Keratinocyte (primary cell): ENCODE measurements at regions not wholly inside any gene's neighbourhood (a gene's known extent, or its start where the extent isn't known, plus 50 kb on each side); places are given as distances from the start of the nearest gene placed in this dataset.

Experiments
- DNase-seq: peaks from one replicate; pipeline ENCODE4 v3.0.0-alpha.2; 2011; ENCODE audit warnings: low read depth, missing footprints, low spot score
- FAIRE-seq: peaks from 2 replicates; lab custom pipeline; 2011; peaks lifted over from hg19 to GRCh38; lab: Jason Lieb, UNC
- H2AFZ ChIP-seq: 2 replicates; pipeline ENCODE4 v1.6.0; 2012; ENCODE audit warnings: low read length, control low read depth, inconsistent platforms; ENCODE audit not compliant: control insufficient read depth
- H3K27ac ChIP-seq: 2 replicates; pipeline ENCODE4 v1.5.1; 2011; ENCODE audit warnings: low read length; ENCODE audit not compliant: control insufficient read depth, insufficient read depth
- H3K27me3 ChIP-seq: 3 replicates; pipeline ENCODE4 v1.6.0; 2011; ENCODE audit warnings: low read length; ENCODE audit not compliant: control insufficient read depth, insufficient read depth; ENCODE audit errors: extremely low read depth
- H3K36me3 ChIP-seq, 2 experiments: 2 replicates in 1 of 2; 3 replicates in 1 of 2; pipeline ENCODE4 v1.5.1; 2011; ENCODE audit warnings: low read length in 2 of 2, mild to moderate bottlenecking in 1 of 2; ENCODE audit not compliant: control insufficient read depth in 2 of 2, insufficient read depth in 2 of 2; ENCODE audit errors: extremely low read depth in 1 of 2
- H3K4me1 ChIP-seq: 3 replicates; pipeline ENCODE4 v1.5.1; 2011; ENCODE audit warnings: low read length; ENCODE audit not compliant: control insufficient read depth, insufficient read depth; ENCODE audit errors: extremely low read depth
- H3K4me2 ChIP-seq: 3 replicates; pipeline ENCODE4 v1.6.0; 2011; ENCODE audit warnings: low read depth, low read length; ENCODE audit not compliant: control insufficient read depth, insufficient read depth; ENCODE audit errors: extremely low read depth
- H3K4me3 ChIP-seq, 3 experiments: fragments of 200-600 bp in 1 of 3; sonication (generic) in 1 of 3; 2 replicates in 2 of 3; 3 replicates in 1 of 3; pipeline ENCODE4 v1.5.1; 2011 to 2016; ENCODE audit warnings: low read length in 3 of 3, mild to moderate bottlenecking in 3 of 3, control low read depth in 2 of 3, inconsistent platforms in 1 of 3, low read depth in 1 of 3, mixed read lengths in 1 of 3, mixed run types in 1 of 3, moderate library complexity in 1 of 3; ENCODE audit not compliant: control insufficient read depth in 2 of 3, insufficient read depth in 2 of 3; ENCODE audit errors: extremely low read depth in 1 of 3
- H3K79me2 ChIP-seq: 2 replicates; pipeline ENCODE4 v1.6.0; 2012; ENCODE audit warnings: low read length; ENCODE audit not compliant: control insufficient read depth, insufficient read depth
- H3K9ac ChIP-seq: 3 replicates; pipeline ENCODE4 v1.6.0; 2011; ENCODE audit warnings: low read length; ENCODE audit not compliant: control insufficient read depth, insufficient read depth; ENCODE audit errors: extremely low read depth
- H3K9me1 ChIP-seq: 3 replicates; pipeline ENCODE4 v1.6.0; 2011; ENCODE audit warnings: low read length; ENCODE audit not compliant: control insufficient read depth, insufficient read depth; ENCODE audit errors: extremely low read depth
- H3K9me3 ChIP-seq: 2 replicates; pipeline ENCODE4 v1.5.1; 2012; ENCODE audit warnings: low read depth, low read length; ENCODE audit not compliant: control insufficient read depth
- H4K20me1 ChIP-seq: 3 replicates; pipeline ENCODE4 v1.6.0; 2011; ENCODE audit warnings: low read length; ENCODE audit not compliant: control insufficient read depth, insufficient read depth; ENCODE audit errors: extremely low read depth
- CTCF ChIP-seq, 3 experiments: IDR thresholded peaks in 1 of 3; conservative IDR thresholded peaks in 1 of 3; optimal IDR thresholded peaks in 1 of 3; 2 replicates in 2 of 3; 3 replicates in 1 of 3; pipeline versions ENCODE3 to v1.5.1; 2011; ENCODE audit warnings: low read length in 3 of 3, mild to moderate bottlenecking in 3 of 3, moderate library complexity in 2 of 3, control low read depth in 1 of 3, inconsistent platforms in 1 of 3; ENCODE audit not compliant: insufficient read depth in 2 of 3; ENCODE audit errors: extremely low read depth in 1 of 3
- EZH2 ChIP-seq: IDR thresholded peaks from one replicate; pipeline ENCODE4 v1.6.1; 2012; ENCODE audit warnings: inconsistent platforms, mild to moderate bottlenecking, low read length, moderate library complexity
- dilution Hi-C: fragments of 300-500 bp; cut with MboI; formaldehyde crosslinking; loops from one replicate; pipeline ENCODE4 v1.7.0; 2020; ENCODE audit warnings: low sequenced_read_pairs; ENCODE audit not compliant: extremely low pct_ligation_motif_present

DNA sequence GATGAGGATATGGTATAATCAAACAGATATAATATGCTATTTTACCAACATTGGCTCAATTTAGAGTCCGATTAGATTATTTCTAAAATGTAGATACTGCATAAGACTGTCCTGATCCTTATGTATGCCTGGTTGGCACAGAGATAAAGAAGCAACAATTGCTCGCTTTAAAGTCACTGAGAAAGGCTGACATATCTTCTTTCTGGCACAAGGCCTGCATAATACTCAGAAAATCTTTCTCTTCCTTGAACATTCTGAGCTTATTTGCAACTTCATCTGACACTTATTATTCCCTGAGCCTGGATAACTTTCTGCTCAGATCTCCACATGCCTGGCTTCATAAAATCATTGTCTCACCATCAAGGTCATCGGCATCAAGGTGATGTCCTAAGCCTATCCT lies 219.3 kb upstream of the CDH9 start:
- no peaks in the 10 kb centered on the region for H3K36me3 ChIP-seq
- H3K4me3 ChIP-seq, result no peak overlapping the region
- TF ChIP-seq EZH2, result no peak
- no peak for TF ChIP-seq CTCF (optimal IDR thresholded peaks at IDR 0.05 in 1 of 3, IDR thresholded peaks at IDR 0.05 in 1 of 3, conservative IDR thresholded peaks at IDR 0.05 in 1 of 3; ENCODE audit: extremely low read depth in 1 of 3, insufficient read depth in 2 of 3, low read length in 3 of 3)
- no peak overlapping the region for H2AFZ ChIP-seq
- no peaks in the 10 kb centered on the region for H3K79me2 ChIP-seq
- dilution Hi-C loops, result no loop called here
- DNase-seq, result no peak
- H3K4me1 ChIP-seq, result no peaks in the 10 kb centered on the region
- H3K27me3 ChIP-seq, result no peaks in the 10 kb centered on the region
- H3K9me3 ChIP-seq, result no peaks in the 10 kb centered on the region
- no peak overlapping the region for H3K9ac ChIP-seq
- H3K4me2 ChIP-seq, result no peak overlapping the region
- H3K9me1 ChIP-seq, result no peaks in the 10 kb centered on the region
- no peak for FAIRE-seq
- H4K20me1 ChIP-seq, result no peaks in the 10 kb centered on the region
- no peak overlapping the region for H3K27ac ChIP-seq

GRCh38 chr5:27252911-27253310 lies 214.5 kb upstream of the CDH9 start:
- H3K79me2 ChIP-seq, result no peaks in the 10 kb centered on the region
- H2AFZ ChIP-seq, result no peak overlapping the region
- no peak for TF ChIP-seq CTCF (optimal IDR thresholded peaks at IDR 0.05 in 1 of 3, IDR thresholded peaks at IDR 0.05 in 1 of 3, conservative IDR thresholded peaks at IDR 0.05 in 1 of 3; ENCODE audit: extremely low read depth in 1 of 3, insufficient read depth in 2 of 3, low read length in 3 of 3)
- no peaks in the 10 kb centered on the region for H3K36me3 ChIP-seq
- H3K27ac ChIP-seq, result no peak overlapping the region
- no peaks in the 10 kb centered on the region for H3K9me3 ChIP-seq
- dilution Hi-C loops, result no loop called here
- H3K4me1 ChIP-seq, result no peaks in the 10 kb centered on the region
- no peak overlapping the region for H3K4me3 ChIP-seq
- FAIRE-seq, result peak; percentile 23
- no peaks in the 10 kb centered on the region for H3K9me1 ChIP-seq
- no peaks in the 10 kb centered on the region for H3K27me3 ChIP-seq
- no peak overlapping the region for H3K9ac ChIP-seq
- DNase-seq, result no peak
- H4K20me1 ChIP-seq, result no peaks in the 10 kb centered on the region
- no peak overlapping the region for H3K4me2 ChIP-seq
